Prostate gland (tissue), 2 donors: ENCODE measurements at regions not wholly inside any gene's neighbourhood (a gene's known extent, or its start where the extent isn't known, plus 50 kb on each side); places are given as distances from the start of the nearest gene placed in this dataset.

Experiments used
- POLR2A ChIP-seq: fragments of 450-650 bp; IDR thresholded peaks from one replicate; pipeline ENCODE4 v1.6.1; 2016; ENCODE audit warnings: antibody characterized with exemption, mild to moderate bottlenecking
- POLR2AphosphoS5 ChIP-seq: sonication (generic); formaldehyde crosslinking; IDR thresholded peaks from one replicate; pipeline ENCODE4 v1.6.1; 2017; ENCODE audit warnings: antibody characterized with exemption
- TF ChIP-seq, protein P1 (sequence below), 4 experiments: fragments of 200-600 bp in 2 of 4; fragments of 450-650 bp in 2 of 4; sonication (generic) in 2 of 4; IDR thresholded peaks; 1 replicate in 3 of 4; 2 replicates in 1 of 4; pipeline ENCODE4 v1.5.1; 2016 to 2019; ENCODE audit warnings: antibody characterized with exemption in 4 of 4, mild to moderate bottlenecking in 2 of 4, moderate library complexity in 2 of 4

DNA sequence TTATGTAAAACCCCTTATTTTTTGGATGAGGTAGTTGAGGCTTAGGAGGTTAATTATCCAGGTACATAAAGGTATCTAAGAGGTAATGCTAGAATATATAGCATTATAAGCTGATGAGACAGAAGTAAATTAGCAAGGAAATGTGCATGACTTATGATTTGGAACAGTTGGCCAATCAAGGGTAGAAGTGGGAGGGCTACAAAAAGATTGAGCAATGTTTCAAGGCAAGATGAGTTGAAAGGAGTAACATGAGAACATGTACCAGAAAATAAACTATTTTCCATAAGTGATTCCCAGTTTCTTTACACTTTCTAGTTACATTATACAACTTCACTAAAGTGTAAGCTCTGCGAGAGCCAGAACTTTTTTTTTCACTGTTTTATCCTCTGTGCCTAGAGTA is 290.9 kb downstream of the LRIG3 start:
- TF ChIP-seq, protein P1, sequence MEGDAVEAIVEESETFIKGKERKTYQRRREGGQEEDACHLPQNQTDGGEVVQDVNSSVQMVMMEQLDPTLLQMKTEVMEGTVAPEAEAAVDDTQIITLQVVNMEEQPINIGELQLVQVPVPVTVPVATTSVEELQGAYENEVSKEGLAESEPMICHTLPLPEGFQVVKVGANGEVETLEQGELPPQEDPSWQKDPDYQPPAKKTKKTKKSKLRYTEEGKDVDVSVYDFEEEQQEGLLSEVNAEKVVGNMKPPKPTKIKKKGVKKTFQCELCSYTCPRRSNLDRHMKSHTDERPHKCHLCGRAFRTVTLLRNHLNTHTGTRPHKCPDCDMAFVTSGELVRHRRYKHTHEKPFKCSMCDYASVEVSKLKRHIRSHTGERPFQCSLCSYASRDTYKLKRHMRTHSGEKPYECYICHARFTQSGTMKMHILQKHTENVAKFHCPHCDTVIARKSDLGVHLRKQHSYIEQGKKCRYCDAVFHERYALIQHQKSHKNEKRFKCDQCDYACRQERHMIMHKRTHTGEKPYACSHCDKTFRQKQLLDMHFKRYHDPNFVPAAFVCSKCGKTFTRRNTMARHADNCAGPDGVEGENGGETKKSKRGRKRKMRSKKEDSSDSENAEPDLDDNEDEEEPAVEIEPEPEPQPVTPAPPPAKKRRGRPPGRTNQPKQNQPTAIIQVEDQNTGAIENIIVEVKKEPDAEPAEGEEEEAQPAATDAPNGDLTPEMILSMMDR (IDR thresholded peaks at IDR 0.05) = no peak
- TF ChIP-seq POLR2A (no peak), POLR2AphosphoS5 (no peak)
